IMR-90 (cell line): ENCODE measurements at regions not wholly inside any gene's neighbourhood (a gene's known extent, or its start where the extent isn't known, plus 50 kb on each side); places are given as distances from the start of the nearest gene placed in this dataset.

Experiments used
- ATAC-seq: fragments of 200-7000 bp; cut with Tn5 transposase; 2 replicates; pipeline ENCODE4 v1.9.1; 2020; ENCODE audit warnings: low read depth, mild to moderate bottlenecking, moderate library complexity
- BruUV-seq: library from RNA; stranded (reverse); fragments of 400-500 nt; replicated peaks from 2 replicates; lab custom pipeline; 2021; lab: Mats Ljungman, UMichigan
- CTCF ChIA-PET: fragments of 300-600 bp; formaldehyde crosslinking; extraction: SDS; loops from one replicate; lab custom pipeline; 2021; ENCODE audit warnings: antibody characterized with exemption; lab: Yijun Ruan, JAX
- POLR2A ChIA-PET: fragments of 300-600 bp; sonication (Branson Sonifier 250); formaldehyde crosslinking; loops from one replicate; lab custom pipeline; 2022; ENCODE audit warnings: antibody characterized with exemption; ENCODE audit not compliant: unreplicated experiment; lab: Charles Lee
- DNase-seq: peaks from one replicate; pipeline ENCODE4 v3.0.0; 2013
- H2AFZ ChIP-seq: replicated peaks from 2 replicates; pipeline ENCODE3; 2013; ENCODE audit warnings: low read length, mild to moderate bottlenecking; ENCODE audit not compliant: poor library complexity
- H2AK5ac ChIP-seq: 2 replicates; pipeline ENCODE4 v1.6.1; 2013; ENCODE audit warnings: low read depth, low read length, inconsistent platforms
- H2AK9ac ChIP-seq: replicated peaks from 2 replicates; pipeline ENCODE3; 2013; ENCODE audit warnings: mild to moderate bottlenecking, low read depth, low read length, moderate library complexity; ENCODE audit not compliant: poor library complexity
- H2BK120ac ChIP-seq: 2 replicates; pipeline ENCODE4 v1.6.1; 2013; ENCODE audit warnings: low read depth, low read length, inconsistent platforms
- H2BK15ac ChIP-seq: 3 replicates; pipeline ENCODE4 v1.6.1; 2013; ENCODE audit warnings: low read depth, low read length, inconsistent platforms
- H2BK20ac ChIP-seq: 2 replicates; pipeline ENCODE4 v1.6.1; 2013; ENCODE audit warnings: low read depth, mild to moderate bottlenecking, inconsistent platforms, low read length, moderate library complexity
- H2BK5ac ChIP-seq: 2 replicates; pipeline ENCODE4 v1.6.1; 2013; ENCODE audit warnings: mild to moderate bottlenecking, low read depth, low read length, inconsistent platforms; ENCODE audit not compliant: poor library complexity, severe bottlenecking
- H3K14ac ChIP-seq: replicated peaks from 2 replicates; pipeline ENCODE4 v1.6.1; 2013; ENCODE audit warnings: low read depth, low read length, inconsistent platforms
- H3K18ac ChIP-seq: 2 replicates; pipeline ENCODE4 v1.6.1; 2013; ENCODE audit warnings: low read depth, low read length, control low read depth
- H3K23ac ChIP-seq: 2 replicates; pipeline ENCODE4 v1.6.1; 2013; ENCODE audit warnings: low read depth, low read length, inconsistent platforms
- H3K27ac ChIP-seq: 2 replicates; pipeline ENCODE4 v1.5.1; 2013; ENCODE audit warnings: mild to moderate bottlenecking, control low read depth, low read length; ENCODE audit not compliant: insufficient read depth
- H3K27me3 ChIP-seq: 2 replicates; pipeline ENCODE4 v1.6.1; 2013; ENCODE audit warnings: low read length; ENCODE audit not compliant: control insufficient read depth, insufficient read depth
- H3K36me3 ChIP-seq: 2 replicates; pipeline ENCODE4 v1.6.1; 2013; ENCODE audit warnings: low read length, mixed read lengths; ENCODE audit not compliant: control insufficient read depth, insufficient read depth
- H3K4ac ChIP-seq: 2 replicates; pipeline ENCODE4 v1.6.1; 2013; ENCODE audit warnings: low read depth, low read length, inconsistent platforms
- H3K4me1 ChIP-seq: 2 replicates; pipeline ENCODE4 v1.6.1; 2013; ENCODE audit warnings: low read length, mixed read lengths; ENCODE audit not compliant: control insufficient read depth, insufficient read depth
- H3K4me2 ChIP-seq: 2 replicates; pipeline ENCODE4 v1.6.1; 2013; ENCODE audit warnings: low read depth, mild to moderate bottlenecking, control low read depth, low read length, moderate library complexity
- H3K4me3 ChIP-seq: 2 replicates; pipeline ENCODE4 v1.5.1; 2013; ENCODE audit warnings: low read depth, mild to moderate bottlenecking, control low read depth, low read length, moderate library complexity; ENCODE audit not compliant: insufficient read depth
- H3K56ac ChIP-seq: 2 replicates; pipeline ENCODE4 v1.6.1; 2013; ENCODE audit warnings: low read length, inconsistent platforms; ENCODE audit not compliant: insufficient read depth; ENCODE audit errors: extremely low read depth
- H3K79me1 ChIP-seq, 2 experiments: 2 replicates each; pipeline ENCODE4 v1.6.1; 2013; ENCODE audit warnings: low read length in 2 of 2, inconsistent platforms in 1 of 2, low read depth in 1 of 2
- H3K9ac ChIP-seq: 2 replicates; pipeline ENCODE4 v1.6.1; 2013; ENCODE audit warnings: low read depth, low read length, control low read depth
- H3K9me1 ChIP-seq: 2 replicates; pipeline ENCODE4 v1.6.1; 2013; ENCODE audit warnings: low read length, inconsistent platforms; ENCODE audit not compliant: insufficient read depth
- H3K9me3 ChIP-seq: 2 replicates; pipeline ENCODE4 v1.6.1; 2013; ENCODE audit warnings: low read length; ENCODE audit not compliant: control insufficient read depth, insufficient read depth
- H4K20me1 ChIP-seq: 2 replicates; pipeline ENCODE4 v1.6.1; 2013; ENCODE audit warnings: low read length, inconsistent platforms; ENCODE audit not compliant: insufficient read depth
- H4K5ac ChIP-seq: 2 replicates; pipeline ENCODE4 v1.6.1; 2013; ENCODE audit warnings: mild to moderate bottlenecking, low read depth, low read length, control low read depth
- H4K8ac ChIP-seq, 2 experiments: 2 replicates each; pipeline ENCODE4 v1.6.1; 2013; ENCODE audit warnings: low read depth in 2 of 2, low read length in 2 of 2, control low read depth in 1 of 2, inconsistent platforms in 1 of 2
- H4K91ac ChIP-seq: 2 replicates; pipeline ENCODE4 v1.6.1; 2013; ENCODE audit warnings: low read depth, low read length, inconsistent platforms; ENCODE audit not compliant: insufficient read depth
- CHD1 ChIP-seq: IDR thresholded peaks from 2 replicates; pipeline ENCODE4 v1.6.1; 2012; ENCODE audit warnings: low read depth, low read length, improper control_type of control experiment
- CTCF ChIP-seq: conservative IDR thresholded peaks from 2 replicates; pipeline ENCODE4 v1.5.1; 2012; ENCODE audit warnings: mild to moderate bottlenecking, low read depth, low read length, improper control_type of control experiment
- MAFK ChIP-seq: IDR thresholded peaks from 2 replicates; pipeline ENCODE4 v1.6.1; 2012; ENCODE audit warnings: low read depth, low read length, improper control_type of control experiment
- WGBS, 2 experiments: methylation state at CpG; one replicate each; pipeline versions ENCODE4 v1.1.5 to v1.1.7; 2013; ENCODE audit warnings: missing lambda C conversion rate in 2 of 2; ENCODE audit not compliant: insufficient read length in 1 of 2; ENCODE audit errors: extremely low coverage in 2 of 2; 5-methylcytosine and 5-hydroxymethylcytosine counted together
- dilution Hi-C: fragments of 300-500 bp; cut with HindIII; formaldehyde crosslinking; loops from one replicate; pipeline ENCODE4 v1.14.3; 2018; ENCODE audit warnings: low sequenced_read_pairs; ENCODE audit not compliant: unreplicated experiment
- in situ Hi-C: fragments of 300-500 bp; cut with MboI; formaldehyde crosslinking; loops from 3 replicates; pipeline ENCODE4 v1.14.3; 2019; ENCODE audit warnings: low sequenced_read_pairs, inconsistent platforms, mixed read lengths
- intact Hi-C: fragments of 100-400 bp; cut with micrococcal nuclease; formaldehyde crosslinking; loops from 2 replicates; pipeline ENCODE4 v1.10.0; 2022

- ATAC-seq = no peak
- dilution Hi-C loops = no loop called here
Observed at GRCh38 chr11:24161587-24161986, 335.3 kb upstream of the LUZP2 start.

More at GRCh38 chr11:24161587-24161986, 335.3 kb upstream of the LUZP2 start:
- Histone ChIP-seq H3K56ac (no peak overlapping the region), H3K36me3 (no peaks in the 10 kb centered on the region), H3K14ac (no peak overlapping the region), H3K27ac (no peak overlapping the region), H3K9ac (no peak overlapping the region), H3K4me3 (no peak overlapping the region), H3K18ac (no peak overlapping the region), H4K20me1 (no peaks in the 10 kb centered on the region), H2AFZ (no peak overlapping the region), H3K9me3 (no peaks in the 10 kb centered on the region), H4K8ac (no peak overlapping the region), H3K9me1 (no peaks in the 10 kb centered on the region), H3K4ac (no peak overlapping the region), H3K79me1 (no peaks in the 10 kb centered on the region), H2BK5ac (no peak overlapping the region), H2BK20ac (no peak overlapping the region), H2BK120ac (no peak overlapping the region), H2AK9ac (no peak overlapping the region), H4K91ac (no peak overlapping the region), H3K23ac (no peak overlapping the region), H3K4me1 (no peaks in the 10 kb centered on the region), H3K27me3 (no peaks in the 10 kb centered on the region), H2AK5ac (no peak overlapping the region), H3K4me2 (no peak overlapping the region), H2BK15ac (no peak overlapping the region), H4K5ac (no peak overlapping the region)
- in situ Hi-C loops = no loop called here
- TF ChIP-seq MAFK = no peak
- TF ChIP-seq CHD1 = no peak
- TF ChIP-seq CTCF = no peak
- DNase-seq = no peak
- CTCF ChIA-PET = no interaction called here
- POLR2A ChIA-PET = no interaction called here
- intact Hi-C loops = no loop called here
- 80% methylated on average over 1 of the region's 13 CpGs; no CpG with 5 or more reads in 1 of the 2 experiments for WGBS, 2 experiments
- BruUV-seq = no TSS peak
